ENCODE measurements at regions not wholly inside any gene's neighbourhood (a gene's known extent, or its start where the extent isn't known, plus 50 kb on each side); places are given as distances from the start of the nearest gene placed in this dataset.

DNA sequence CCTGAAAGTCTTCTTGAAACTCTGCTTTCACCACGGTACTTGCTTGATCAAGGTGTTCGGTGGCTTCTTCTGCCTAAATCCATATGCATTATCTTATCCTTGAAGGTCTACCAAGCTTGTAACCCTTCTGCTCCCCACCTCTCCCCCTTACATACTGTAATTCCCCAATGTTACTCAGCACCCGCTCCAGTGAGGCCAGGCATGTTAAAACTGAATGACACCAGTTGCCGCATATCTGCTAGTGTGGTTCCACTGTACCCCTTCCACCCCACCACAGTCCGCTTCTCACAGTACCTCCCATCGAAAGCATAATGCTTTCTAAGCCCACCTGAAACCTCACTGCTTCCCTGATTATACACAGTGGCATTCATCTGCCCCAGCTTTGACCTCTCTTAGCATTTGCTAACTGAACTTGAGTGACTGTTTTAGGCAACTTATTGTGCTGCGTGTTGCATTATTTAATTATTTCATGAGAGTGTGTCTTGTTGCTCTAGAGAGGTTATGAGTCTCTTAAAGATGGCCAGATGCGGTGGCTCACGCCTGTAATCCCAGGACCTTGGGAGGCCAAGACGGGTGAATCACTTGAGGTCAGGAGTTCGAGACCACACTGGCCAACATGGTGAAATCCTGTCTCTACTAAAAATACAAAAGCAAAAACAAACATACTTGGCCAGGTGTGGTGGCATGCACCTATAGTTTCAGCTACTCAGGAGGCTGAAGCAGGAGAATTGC is 87.6 kb upstream of the MBNL2 start:
- no peak for DNase-seq (ENCODE audit: low read depth in 2 of 2)

DNA sequence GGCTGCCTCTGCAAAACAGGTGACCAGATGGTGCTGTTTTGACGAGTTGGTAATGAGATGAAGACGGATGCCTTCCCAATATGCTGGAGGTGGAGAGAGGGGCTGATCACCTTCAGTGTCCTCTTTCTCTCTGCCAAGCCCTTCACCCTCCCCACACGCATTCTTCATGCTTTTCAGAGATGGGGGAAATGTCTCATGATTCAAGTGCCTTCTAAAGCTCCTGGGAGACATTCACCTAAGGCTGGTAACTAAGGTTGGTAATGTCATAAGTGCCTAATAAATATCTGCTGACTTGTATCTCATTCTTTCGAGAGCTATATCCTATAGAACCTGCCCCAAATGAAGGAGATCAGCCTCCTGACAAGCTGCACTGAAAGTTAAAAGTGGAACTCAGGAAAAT is 86.2 kb upstream of the MBNL2 start:
- no peak for DNase-seq (ENCODE audit: low read depth in 2 of 2)

GRCh38 chr13:97136418-97136817 is 85.7 kb upstream of the MBNL2 start:
- DNase-seq (ENCODE audit: low read depth in 2 of 2) = no peak

DNA sequence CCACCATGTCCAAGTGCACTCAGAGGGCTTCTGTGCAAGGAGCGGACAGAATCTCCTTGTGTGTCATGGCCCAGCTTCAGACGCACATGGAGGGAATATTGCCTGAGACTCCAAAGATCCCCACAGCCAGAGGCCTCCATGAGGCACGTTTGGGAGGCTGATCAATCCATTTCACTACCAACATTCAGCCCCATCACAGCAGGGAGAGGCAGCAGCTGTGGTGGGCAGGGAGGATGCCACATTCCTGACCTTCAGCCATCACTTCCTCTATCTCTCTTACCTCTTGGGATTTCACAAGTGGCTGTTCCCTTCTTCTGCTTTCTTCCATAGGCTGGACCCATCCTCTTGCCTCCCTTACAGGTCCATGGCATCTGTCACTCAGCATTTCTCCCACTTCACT is 82.4 kb upstream of the MBNL2 start:
- no peak for DNase-seq (ENCODE audit: low read depth in 2 of 2)

DNA sequence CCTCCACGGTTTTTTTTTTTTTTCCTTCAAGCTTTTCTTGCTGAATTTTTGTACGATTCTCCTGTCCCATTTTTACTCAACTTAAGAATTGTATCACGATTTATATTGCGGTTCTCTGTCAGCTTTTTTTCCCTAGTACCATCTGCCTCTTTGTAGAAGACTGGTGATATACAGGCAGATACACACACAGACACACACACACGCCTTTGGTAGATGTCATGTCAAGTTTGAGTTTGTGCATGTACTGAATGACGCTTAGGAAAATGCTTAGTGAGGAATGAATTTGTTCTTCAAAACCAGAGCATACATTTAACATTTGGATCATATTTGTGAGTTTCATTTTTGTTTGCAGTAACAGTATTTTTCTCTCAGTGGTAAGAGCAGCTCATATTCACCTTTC is 82.0 kb upstream of the MBNL2 start:
- no peak for DNase-seq (ENCODE audit: low read depth in 2 of 2)

- no peak for DNase-seq (ENCODE audit: low read depth in 2 of 2)
Measured at GRCh38 chr13:97140611-97141010, 81.5 kb upstream of the MBNL2 start.

GRCh38 chr13:97141097-97141496 is 81.0 kb upstream of the MBNL2 start:
- DNase-seq (ENCODE audit: low read depth in 2 of 2) = no peak

DNA sequence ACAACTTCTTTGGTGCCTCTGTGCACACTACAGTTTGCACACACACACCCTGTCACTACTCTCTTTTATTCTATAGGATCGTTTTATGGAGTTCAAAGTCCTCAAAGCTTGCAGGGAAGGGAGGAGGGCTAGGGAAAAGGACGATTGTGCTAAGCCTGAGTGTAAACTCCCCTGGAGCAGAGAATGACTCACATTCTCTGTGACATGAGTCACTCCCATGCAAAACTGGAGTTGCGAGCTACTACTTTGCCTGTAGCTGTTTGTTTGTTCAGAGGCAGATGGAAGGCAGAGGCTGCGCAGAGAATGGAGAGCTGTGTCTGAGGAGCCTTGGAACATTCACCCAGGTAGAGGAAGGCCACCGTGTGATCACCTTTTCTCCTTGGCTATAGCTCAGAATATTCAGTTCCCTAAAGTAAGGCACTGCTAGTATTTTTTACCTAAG is 80.5 kb upstream of the MBNL2 start:
- DNase-seq (ENCODE audit: low read depth in 2 of 2) = peak; percentile 45 to 92

GRCh38 chr13:97142452-97142851 is 79.7 kb upstream of the MBNL2 start:
- peak in 1 of 2 donors; percentile 29 for DNase-seq (ENCODE audit: low read depth in 2 of 2)

GRCh38 chr13:97145057-97145456 is 77.1 kb upstream of the MBNL2 start:
- no peak for DNase-seq (ENCODE audit: low read depth in 2 of 2)

- DNase-seq (ENCODE audit: low read depth in 2 of 2) = no peak
Measured at GRCh38 chr13:97148894-97149293, 73.2 kb upstream of the MBNL2 start.

DNA sequence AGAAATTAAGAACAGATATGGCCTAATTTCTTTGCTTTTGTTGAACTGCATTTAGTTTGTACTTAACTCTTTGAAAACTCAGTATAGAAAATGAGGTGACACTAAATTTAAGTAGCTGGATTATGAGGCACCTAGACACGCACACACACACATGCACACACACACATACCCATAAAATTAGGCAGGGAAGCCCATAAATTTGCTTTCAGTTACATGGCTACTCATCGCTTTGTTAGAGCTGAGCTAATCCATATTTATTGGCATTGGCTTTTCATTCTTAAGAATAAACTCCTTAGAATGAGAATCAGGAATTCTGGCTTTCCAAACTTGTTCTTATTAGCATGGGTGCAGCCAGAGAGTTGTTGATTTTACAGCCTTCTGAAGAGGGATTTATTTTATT is 61.7 kb upstream of the MBNL2 start:
- no peak for DNase-seq (ENCODE audit: low read depth in 2 of 2)

- DNase-seq (ENCODE audit: low read depth in 2 of 2) = no peak
Measured at GRCh38 chr13:97161582-97162231, 60.4 kb upstream of the MBNL2 start.

GRCh38 chr13:97165502-97166425 is 56.4 kb upstream of the MBNL2 start:
- no peak for DNase-seq (ENCODE audit: low read depth in 2 of 2)

DNA sequence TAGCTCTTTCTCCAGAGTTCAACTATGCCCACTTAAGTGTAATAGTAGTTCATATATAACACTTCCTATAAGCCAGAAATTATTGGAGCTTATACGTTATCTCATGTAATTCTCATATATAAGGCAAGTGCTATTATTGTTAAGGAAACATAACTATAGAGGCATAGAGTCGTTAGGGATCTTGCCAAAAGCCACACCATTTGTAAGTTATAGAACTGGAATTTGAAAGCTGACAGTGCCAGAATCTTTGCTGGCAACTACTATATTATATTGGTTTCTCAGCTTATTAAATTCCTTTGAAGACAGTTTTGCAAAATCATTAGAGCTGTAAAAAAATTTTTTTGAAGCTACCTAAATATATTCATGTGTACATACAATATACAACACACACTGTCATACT is 51.0 kb upstream of the MBNL2 start:
- DNase-seq (ENCODE audit: low read depth in 2 of 2) = no peak

All from dermis microvascular lymphatic vessel endothelial cell (primary cell).